HCT116 (cell line): ENCODE measurements at regions not wholly inside any gene's neighbourhood (a gene's known extent, or its start where the extent isn't known, plus 50 kb on each side); places are given as distances from the start of the nearest gene placed in this dataset.
A peak's percentile ranks its signal among the peaks of the same experiment; 100 is the strongest.

ENCODE experiments used
- ATAC-seq: fragments of 200-7000 bp; cut with Tn5 transposase; 2 replicates; pipeline ENCODE4 v1.9.1; 2020; ENCODE audit warnings: mild to moderate bottlenecking, moderate library complexity
- BruUV-seq: library from RNA; stranded (reverse); fragments of 400-500 nt; replicated peaks from 2 replicates; lab custom pipeline; 2021; lab: Mats Ljungman, UMichigan
- CTCF ChIA-PET: fragments of 300-600 bp; sonication (Branson Sonifier 250); formaldehyde crosslinking; loops from one replicate; lab custom pipeline; 2021; ENCODE audit warnings: antibody characterized with exemption; lab: Charles Lee
- POLR2A ChIA-PET: fragments of 300-600, 350-600 bp; sonication (Branson Sonifier 250); formaldehyde crosslinking; loops from one replicate; lab custom pipeline; 2021; ENCODE audit warnings: antibody characterized with exemption; lab: Charles Lee
- RAD21 ChIA-PET, 2 experiments: fragments of 300-600 bp; sonication (Branson Sonifier 250); formaldehyde crosslinking; loops; one replicate each; lab custom pipeline; 2023; ENCODE audit warnings: low total read pairs in 2 of 2; ENCODE audit not compliant: uncharacterized antibody in 2 of 2, unreplicated experiment in 2 of 2, low non-redundant PET in 1 of 2; lab: Charles Lee
- DNase-seq: peaks from one replicate; pipeline ENCODE4 v3.0.0-alpha.2; 2010; ENCODE audit warnings: low read depth, low spot score
- H2AFZ ChIP-seq: fragments of 200-600 bp; shearing (Covaris generic), sonication (generic); 2 replicates; pipeline ENCODE4 v1.6.1; 2017; ENCODE audit warnings: low read depth, mixed run types, mixed read lengths, antibody characterized with exemption, low read length; ENCODE audit not compliant: poor library complexity, severe bottlenecking
- H3K27ac ChIP-seq: 2 replicates; pipeline ENCODE4 v1.5.1; 2012; ENCODE audit warnings: low read depth, low read length
- H3K27me3 ChIP-seq: fragments of 200-600 bp; sonication (generic); 2 replicates; pipeline ENCODE4 v1.6.1; 2016; ENCODE audit warnings: mixed run types, low read length, mixed read lengths; ENCODE audit not compliant: insufficient read depth
- H3K36me3 ChIP-seq, 2 experiments: fragments of 200-500 bp in 1 of 2; fragments of 200-600 bp in 1 of 2; sonication (Bioruptor generic) in 1 of 2; sonication (generic) in 1 of 2; 2 replicates each; pipeline versions ENCODE4 v1.5.1 to v1.6.1; 2014 to 2016; ENCODE audit warnings: low read length in 2 of 2, inconsistent platforms in 1 of 2, mixed read lengths in 1 of 2, mixed run types in 1 of 2; ENCODE audit not compliant: insufficient read depth in 2 of 2, control insufficient read depth in 1 of 2
- H3K4me1 ChIP-seq, 2 experiments: fragments of 200-600 bp in 1 of 2; sonication (generic) in 1 of 2; 2 replicates each; pipeline versions ENCODE4 v1.5.1 to v1.6.1; 2012 to 2017; ENCODE audit warnings: low read length in 2 of 2, inconsistent platforms in 1 of 2, mild to moderate bottlenecking in 1 of 2, mixed read lengths in 1 of 2, mixed run types in 1 of 2, moderate library complexity in 1 of 2; ENCODE audit not compliant: insufficient read depth in 2 of 2, control insufficient read depth in 1 of 2
- H3K4me2 ChIP-seq: fragments of 200-600 bp; sonication (generic); 2 replicates; pipeline ENCODE4 v1.6.1; 2017; ENCODE audit warnings: mixed run types, low read length, mixed read lengths
- H3K4me3 ChIP-seq, 2 experiments: fragments of 200-600 bp in 1 of 2; sonication (generic) in 1 of 2; replicated peaks in 1 of 2; 2 replicates each; pipeline ENCODE4 v1.5.1; 2011 to 2016; ENCODE audit warnings: low read length in 2 of 2, control low read depth in 1 of 2, low read depth in 1 of 2, mild to moderate bottlenecking in 1 of 2, mixed read lengths in 1 of 2, mixed run types in 1 of 2
- H3K79me2 ChIP-seq: fragments of 200-600 bp; sonication (generic); 2 replicates; pipeline ENCODE4 v1.6.1; 2017; ENCODE audit warnings: mild to moderate bottlenecking, mixed run types, low read length, moderate library complexity, mixed read lengths; ENCODE audit not compliant: insufficient read depth
- H3K9ac ChIP-seq: fragments of 200-600 bp; sonication (generic); 2 replicates; pipeline ENCODE4 v1.6.1; 2016; ENCODE audit warnings: low read length, mixed read lengths
- H3K9me2 ChIP-seq: fragments of 200-600 bp; sonication (generic), shearing (Covaris generic); 2 replicates; pipeline ENCODE4 v1.6.1; 2017; ENCODE audit warnings: mixed run types, mild to moderate bottlenecking, moderate library complexity; ENCODE audit not compliant: insufficient read depth
- H3K9me3 ChIP-seq, 2 experiments: fragments of 200-500 bp in 1 of 2; fragments of 200-600 bp in 1 of 2; sonication (Bioruptor generic) in 1 of 2; sonication (generic) in 1 of 2; 2 replicates each; pipeline ENCODE4 v1.6.1; 2014 to 2017; ENCODE audit warnings: low read length in 2 of 2, mixed read lengths in 2 of 2, inconsistent platforms in 1 of 2, low read depth in 1 of 2, mild to moderate bottlenecking in 1 of 2, mixed run types in 1 of 2, moderate library complexity in 1 of 2; ENCODE audit not compliant: control insufficient read depth in 1 of 2, insufficient read depth in 1 of 2
- H4K20me1 ChIP-seq: fragments of 200-600 bp; sonication (generic), shearing (Covaris generic); 2 replicates; pipeline ENCODE4 v1.6.1; 2017; ENCODE audit warnings: mixed run types, mild to moderate bottlenecking, moderate library complexity; ENCODE audit not compliant: insufficient read depth
- CEBPB ChIP-seq: IDR thresholded peaks from 2 replicates; pipeline ENCODE4 v1.6.1; 2012; ENCODE audit warnings: low read depth
- EGR1 ChIP-seq: IDR thresholded peaks from 2 replicates; pipeline ENCODE4 v1.6.1; 2012; ENCODE audit warnings: low read depth
- ELF1 ChIP-seq: IDR thresholded peaks from 2 replicates; pipeline ENCODE4 v1.6.1; 2012; ENCODE audit warnings: low read depth, borderline replicate concordance
- EZH2 ChIP-seq: fragments of 200-600 bp; sonication (generic); IDR thresholded peaks from 2 replicates; pipeline ENCODE4 v1.6.1; 2017; ENCODE audit warnings: antibody characterized with exemption, mixed run types
- EZH2phosphoT487 ChIP-seq: fragments of 200-600 bp; IDR thresholded peaks from 2 replicates; pipeline ENCODE4 v1.6.1; 2018; ENCODE audit warnings: antibody characterized with exemption, borderline replicate concordance
- JUND ChIP-seq: IDR thresholded peaks from 2 replicates; pipeline ENCODE4 v1.6.1; 2012
- POLR2A ChIP-seq: IDR thresholded peaks from 2 replicates; pipeline ENCODE4 v1.7.0; 2011; ENCODE audit warnings: borderline replicate concordance; ENCODE audit not compliant: insufficient read depth, insufficient read length; ENCODE audit errors: extremely low read depth
- POLR2AphosphoS5 ChIP-seq: IDR thresholded peaks from 2 replicates; pipeline ENCODE4 v1.6.1; 2011; ENCODE audit warnings: mild to moderate bottlenecking, low read depth, low read length, moderate library complexity
- RAD21 ChIP-seq: IDR thresholded peaks from 2 replicates; pipeline ENCODE4 v1.6.1; 2012; ENCODE audit warnings: low read depth, mild to moderate bottlenecking
- SIN3A ChIP-seq: IDR thresholded peaks from 2 replicates; pipeline ENCODE4 v1.6.1; 2012; ENCODE audit warnings: low read depth
- SP1 ChIP-seq: IDR thresholded peaks from 2 replicates; pipeline ENCODE4 v1.6.1; 2012; ENCODE audit warnings: low read depth
- SRF ChIP-seq: IDR thresholded peaks from 2 replicates; pipeline ENCODE4 v1.6.1; 2012; ENCODE audit warnings: low read depth
- TCF7L2 ChIP-seq: IDR thresholded peaks from 2 replicates; pipeline ENCODE4 v1.7.0; 2011; ENCODE audit warnings: borderline replicate concordance, inconsistent platforms; ENCODE audit not compliant: insufficient read depth, insufficient read length; ENCODE audit errors: extremely low read depth
- ZFX ChIP-seq: fragments of 450-650 bp; IDR thresholded peaks from 2 replicates; pipeline ENCODE4 v1.6.1; 2017
- ZNF274 ChIP-seq: fragments of 200-500 bp; sonication (Bioruptor generic); IDR thresholded peaks from 2 replicates; pipeline ENCODE4 v1.6.1; 2014; ENCODE audit warnings: mild to moderate bottlenecking, low read depth, low read length, inconsistent platforms
- intact Hi-C: fragments of 100-400 bp; cut with micrococcal nuclease; formaldehyde crosslinking; loops from 2 replicates; pipeline ENCODE4 v1.10.0; 2022
- TF ChIP-seq, protein P1 (sequence below): IDR thresholded peaks from 2 replicates; pipeline ENCODE4 v1.6.1; 2012
- TF ChIP-seq, protein P2 (sequence below): IDR thresholded peaks from 2 replicates; pipeline ENCODE4 v1.6.1; 2011; ENCODE audit warnings: mild to moderate bottlenecking, low read length, moderate library complexity; ENCODE audit not compliant: insufficient replicate concordance; ENCODE audit errors: extremely low read depth
- TF ChIP-seq, protein P3 (sequence below), 3 experiments: fragments of 200-600 bp in 1 of 3; sonication (generic) in 1 of 3; IDR thresholded peaks in 2 of 3; conservative IDR thresholded peaks in 1 of 3; 2 replicates each; pipeline ENCODE4 v1.5.1; 2012 to 2017; ENCODE audit warnings: low read depth in 2 of 3, low read length in 2 of 3, antibody characterized with exemption in 1 of 3, borderline replicate concordance in 1 of 3, control low read depth in 1 of 3, mild to moderate bottlenecking in 1 of 3, mixed read lengths in 1 of 3, mixed run types in 1 of 3, moderate library complexity in 1 of 3; ENCODE audit not compliant: insufficient read depth in 1 of 3
- TF ChIP-seq, protein P4 (sequence below): IDR thresholded peaks from 2 replicates; pipeline ENCODE4 v1.6.1; 2012; ENCODE audit warnings: low read depth

DNA sequence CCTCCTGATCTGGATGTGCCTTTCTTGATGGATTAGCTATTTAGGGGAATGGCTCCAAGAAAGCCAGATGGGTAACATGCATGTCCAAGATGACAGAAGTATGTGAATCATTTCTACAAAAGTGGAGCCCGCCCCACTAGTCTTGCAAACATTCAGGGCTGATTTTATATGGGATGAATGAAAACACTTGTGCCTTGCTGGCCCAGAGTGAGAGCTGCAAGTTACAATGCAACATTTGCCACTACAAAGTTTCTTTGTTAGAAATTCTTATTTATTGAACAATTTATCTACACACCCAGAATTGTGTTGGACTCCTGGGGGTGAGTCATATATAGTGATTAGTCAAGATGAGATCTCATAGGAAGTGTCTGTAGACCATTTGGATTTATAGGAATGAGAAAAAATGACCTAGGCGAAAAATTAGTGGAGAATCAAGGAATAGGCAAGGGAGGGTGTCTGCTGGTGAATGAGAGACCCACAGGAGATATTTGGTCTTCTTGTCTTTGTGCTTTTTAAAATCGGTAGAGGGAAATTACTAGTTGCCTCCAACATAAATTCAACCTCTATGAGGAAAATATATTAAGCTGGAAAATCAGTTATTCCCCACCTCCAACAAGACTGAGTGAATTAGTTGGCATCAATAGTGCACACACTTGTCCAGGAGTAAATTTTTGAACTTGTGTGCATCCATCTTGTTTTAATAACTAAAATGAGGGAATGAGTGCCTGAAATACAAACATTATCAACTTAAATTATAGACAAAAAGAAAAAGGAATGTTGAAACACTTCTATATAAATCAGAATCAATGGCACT lies 53.5 kb upstream of the DCBLD2 start:
- no peak overlapping the region for H2AFZ ChIP-seq
- CTCF ChIA-PET, result no interaction called here
- TF ChIP-seq, protein P1, sequence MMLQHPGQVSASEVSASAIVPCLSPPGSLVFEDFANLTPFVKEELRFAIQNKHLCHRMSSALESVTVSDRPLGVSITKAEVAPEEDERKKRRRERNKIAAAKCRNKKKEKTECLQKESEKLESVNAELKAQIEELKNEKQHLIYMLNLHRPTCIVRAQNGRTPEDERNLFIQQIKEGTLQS, result no peak
- TF ChIP-seq ELF1 (no peak), EZH2 (no peak), POLR2A (no peak), RAD21 (0 out of 2 replicates have a peak, but pooled peaks have one; percentile 3), EGR1 (no peak), ZNF274 (no peak), EZH2phosphoT487 (no peak), POLR2AphosphoS5 (no peak), CEBPB (peak; percentile 42; the same call in 1 of the 2 replicates), JUND (peak; percentile 72), ZFX (no peak), SRF (peak; percentile 25; the same call in 1 of the 2 replicates), TCF7L2 (no peak), SP1 (peak; percentile 36; the same call in 1 of the 2 replicates), SIN3A (no peak)
- TF ChIP-seq, protein P2, sequence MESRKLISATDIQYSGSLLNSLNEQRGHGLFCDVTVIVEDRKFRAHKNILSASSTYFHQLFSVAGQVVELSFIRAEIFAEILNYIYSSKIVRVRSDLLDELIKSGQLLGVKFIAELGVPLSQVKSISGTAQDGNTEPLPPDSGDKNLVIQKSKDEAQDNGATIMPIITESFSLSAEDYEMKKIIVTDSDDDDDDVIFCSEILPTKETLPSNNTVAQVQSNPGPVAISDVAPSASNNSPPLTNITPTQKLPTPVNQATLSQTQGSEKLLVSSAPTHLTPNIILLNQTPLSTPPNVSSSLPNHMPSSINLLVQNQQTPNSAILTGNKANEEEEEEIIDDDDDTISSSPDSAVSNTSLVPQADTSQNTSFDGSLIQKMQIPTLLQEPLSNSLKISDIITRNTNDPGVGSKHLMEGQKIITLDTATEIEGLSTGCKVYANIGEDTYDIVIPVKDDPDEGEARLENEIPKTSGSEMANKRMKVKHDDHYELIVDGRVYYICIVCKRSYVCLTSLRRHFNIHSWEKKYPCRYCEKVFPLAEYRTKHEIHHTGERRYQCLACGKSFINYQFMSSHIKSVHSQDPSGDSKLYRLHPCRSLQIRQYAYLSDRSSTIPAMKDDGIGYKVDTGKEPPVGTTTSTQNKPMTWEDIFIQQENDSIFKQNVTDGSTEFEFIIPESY, result no peak
- TF ChIP-seq, protein P3, sequence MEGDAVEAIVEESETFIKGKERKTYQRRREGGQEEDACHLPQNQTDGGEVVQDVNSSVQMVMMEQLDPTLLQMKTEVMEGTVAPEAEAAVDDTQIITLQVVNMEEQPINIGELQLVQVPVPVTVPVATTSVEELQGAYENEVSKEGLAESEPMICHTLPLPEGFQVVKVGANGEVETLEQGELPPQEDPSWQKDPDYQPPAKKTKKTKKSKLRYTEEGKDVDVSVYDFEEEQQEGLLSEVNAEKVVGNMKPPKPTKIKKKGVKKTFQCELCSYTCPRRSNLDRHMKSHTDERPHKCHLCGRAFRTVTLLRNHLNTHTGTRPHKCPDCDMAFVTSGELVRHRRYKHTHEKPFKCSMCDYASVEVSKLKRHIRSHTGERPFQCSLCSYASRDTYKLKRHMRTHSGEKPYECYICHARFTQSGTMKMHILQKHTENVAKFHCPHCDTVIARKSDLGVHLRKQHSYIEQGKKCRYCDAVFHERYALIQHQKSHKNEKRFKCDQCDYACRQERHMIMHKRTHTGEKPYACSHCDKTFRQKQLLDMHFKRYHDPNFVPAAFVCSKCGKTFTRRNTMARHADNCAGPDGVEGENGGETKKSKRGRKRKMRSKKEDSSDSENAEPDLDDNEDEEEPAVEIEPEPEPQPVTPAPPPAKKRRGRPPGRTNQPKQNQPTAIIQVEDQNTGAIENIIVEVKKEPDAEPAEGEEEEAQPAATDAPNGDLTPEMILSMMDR (IDR thresholded peaks at IDR 0.05 in 2 of 3, conservative IDR thresholded peaks at IDR 0.05 in 1 of 3; ENCODE audit: borderline replicate concordance in 1 of 3, insufficient read depth in 1 of 3, low read depth in 2 of 3, low read length in 2 of 3), result no peak
- TF ChIP-seq, protein P4, sequence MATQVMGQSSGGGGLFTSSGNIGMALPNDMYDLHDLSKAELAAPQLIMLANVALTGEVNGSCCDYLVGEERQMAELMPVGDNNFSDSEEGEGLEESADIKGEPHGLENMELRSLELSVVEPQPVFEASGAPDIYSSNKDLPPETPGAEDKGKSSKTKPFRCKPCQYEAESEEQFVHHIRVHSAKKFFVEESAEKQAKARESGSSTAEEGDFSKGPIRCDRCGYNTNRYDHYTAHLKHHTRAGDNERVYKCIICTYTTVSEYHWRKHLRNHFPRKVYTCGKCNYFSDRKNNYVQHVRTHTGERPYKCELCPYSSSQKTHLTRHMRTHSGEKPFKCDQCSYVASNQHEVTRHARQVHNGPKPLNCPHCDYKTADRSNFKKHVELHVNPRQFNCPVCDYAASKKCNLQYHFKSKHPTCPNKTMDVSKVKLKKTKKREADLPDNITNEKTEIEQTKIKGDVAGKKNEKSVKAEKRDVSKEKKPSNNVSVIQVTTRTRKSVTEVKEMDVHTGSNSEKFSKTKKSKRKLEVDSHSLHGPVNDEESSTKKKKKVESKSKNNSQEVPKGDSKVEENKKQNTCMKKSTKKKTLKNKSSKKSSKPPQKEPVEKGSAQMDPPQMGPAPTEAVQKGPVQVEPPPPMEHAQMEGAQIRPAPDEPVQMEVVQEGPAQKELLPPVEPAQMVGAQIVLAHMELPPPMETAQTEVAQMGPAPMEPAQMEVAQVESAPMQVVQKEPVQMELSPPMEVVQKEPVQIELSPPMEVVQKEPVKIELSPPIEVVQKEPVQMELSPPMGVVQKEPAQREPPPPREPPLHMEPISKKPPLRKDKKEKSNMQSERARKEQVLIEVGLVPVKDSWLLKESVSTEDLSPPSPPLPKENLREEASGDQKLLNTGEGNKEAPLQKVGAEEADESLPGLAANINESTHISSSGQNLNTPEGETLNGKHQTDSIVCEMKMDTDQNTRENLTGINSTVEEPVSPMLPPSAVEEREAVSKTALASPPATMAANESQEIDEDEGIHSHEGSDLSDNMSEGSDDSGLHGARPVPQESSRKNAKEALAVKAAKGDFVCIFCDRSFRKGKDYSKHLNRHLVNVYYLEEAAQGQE, result no peak

More for the DNA sequence above, 53.5 kb upstream of the DCBLD2 start:
- Histone ChIP-seq H3K36me3 (no peaks in the 10 kb centered on the region), H3K79me2 (peaks cover 6% of the 10 kb centered on the region; the same call in 1 of the 2 replicates), H3K9me2 (no peaks in the 10 kb centered on the region), H3K27ac (peak overlapping the region; percentile 81), H3K9ac (peak overlapping the region; percentile 21), H3K4me2 (peak overlapping the region; percentile 52), H3K9me3 (no peaks in the 10 kb centered on the region), H4K20me1 (no peaks in the 10 kb centered on the region), H3K4me3 (0 out of 4 replicates have a peak overlapping the region, but pooled peaks of 1 of the 2 experiments have one; percentile 11), H3K4me1 (peaks cover 80 to 85% of the 10 kb centered on the region in 2 experiments), H3K27me3 (no peaks in the 10 kb centered on the region)
- DNase-seq (peak; percentile 44), ATAC-seq (peak; percentile 63)
- ChIA-PET POLR2A (interaction anchor here (0.6 to 5.0 kb wide), 7 partner anchors 8 to 53 kb away, joined by 3 to 58 read pairs (median 5); partner anchors contain the start of gene DCBLD2), RAD21 (no interaction called here)
- intact Hi-C loops, result loop anchor here (1.0 kb wide), 1 partner anchor 33 kb away; no protein-coding TSS in a partner anchor
- no TSS peak for BruUV-seq
